ENCODE measurements at regions not wholly inside any gene's neighbourhood (a gene's known extent, or its start where the extent isn't known, plus 50 kb on each side); places are given as distances from the start of the nearest gene placed in this dataset.

GRCh38 chr13:75225288-75226032, 256.5 kb downstream of the TBC1D4 start:
- TF ChIP-seq, protein P1, sequence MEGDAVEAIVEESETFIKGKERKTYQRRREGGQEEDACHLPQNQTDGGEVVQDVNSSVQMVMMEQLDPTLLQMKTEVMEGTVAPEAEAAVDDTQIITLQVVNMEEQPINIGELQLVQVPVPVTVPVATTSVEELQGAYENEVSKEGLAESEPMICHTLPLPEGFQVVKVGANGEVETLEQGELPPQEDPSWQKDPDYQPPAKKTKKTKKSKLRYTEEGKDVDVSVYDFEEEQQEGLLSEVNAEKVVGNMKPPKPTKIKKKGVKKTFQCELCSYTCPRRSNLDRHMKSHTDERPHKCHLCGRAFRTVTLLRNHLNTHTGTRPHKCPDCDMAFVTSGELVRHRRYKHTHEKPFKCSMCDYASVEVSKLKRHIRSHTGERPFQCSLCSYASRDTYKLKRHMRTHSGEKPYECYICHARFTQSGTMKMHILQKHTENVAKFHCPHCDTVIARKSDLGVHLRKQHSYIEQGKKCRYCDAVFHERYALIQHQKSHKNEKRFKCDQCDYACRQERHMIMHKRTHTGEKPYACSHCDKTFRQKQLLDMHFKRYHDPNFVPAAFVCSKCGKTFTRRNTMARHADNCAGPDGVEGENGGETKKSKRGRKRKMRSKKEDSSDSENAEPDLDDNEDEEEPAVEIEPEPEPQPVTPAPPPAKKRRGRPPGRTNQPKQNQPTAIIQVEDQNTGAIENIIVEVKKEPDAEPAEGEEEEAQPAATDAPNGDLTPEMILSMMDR (IDR thresholded peaks at IDR 0.05), result no peak
- TF ChIP-seq REST (IDR thresholded peaks at IDR 0.05; ENCODE audit: insufficient read depth in 1 of 2, low read depth in 2 of 2, low read length in 1 of 2) (no peak), SIN3A (IDR thresholded peaks at IDR 0.05; ENCODE audit: borderline replicate concordance, insufficient read depth, low read depth, low read length) (no peak), POLR2AphosphoS5 (IDR thresholded peaks at IDR 0.05; ENCODE audit: low read depth, low read length) (no peak)

All from Panc1 (cell line).